Trophoblast cell (in vitro differentiated cells and primary cell): ENCODE measurements at regions not wholly inside any gene's neighbourhood (a gene's known extent, or its start where the extent isn't known, plus 50 kb on each side); places are given as distances from the start of the nearest gene placed in this dataset.

ENCODE experiments used
- DNase-seq, 2 donors: peaks; one replicate each; pipeline ENCODE4 v3.0.0-alpha.2; 2016
- H2AFZ ChIP-seq: 2 replicates; pipeline ENCODE4 v1.6.1; 2013; ENCODE audit warnings: low read length, moderate library complexity, mild to moderate bottlenecking; ENCODE audit not compliant: insufficient read depth, poor library complexity
- H2AK5ac ChIP-seq: 2 replicates; pipeline ENCODE4 v1.6.1; 2013; ENCODE audit warnings: mild to moderate bottlenecking, low read length
- H2BK120ac ChIP-seq: 2 replicates; pipeline ENCODE4 v1.6.1; 2013; ENCODE audit warnings: low read length, mild to moderate bottlenecking, moderate library complexity; ENCODE audit not compliant: insufficient read depth, poor library complexity
- H2BK12ac ChIP-seq: 2 replicates; pipeline ENCODE4 v1.6.1; 2013; ENCODE audit warnings: mild to moderate bottlenecking, low read length, moderate library complexity
- H2BK5ac ChIP-seq: 2 replicates; pipeline ENCODE4 v1.6.1; 2013; ENCODE audit warnings: low read length, low read depth, moderate library complexity, mild to moderate bottlenecking; ENCODE audit not compliant: poor library complexity
- H3K14ac ChIP-seq: 2 replicates; pipeline ENCODE4 v1.6.1; 2013; ENCODE audit warnings: mild to moderate bottlenecking, low read length
- H3K18ac ChIP-seq: 2 replicates; pipeline ENCODE4 v1.6.1; 2013; ENCODE audit warnings: mild to moderate bottlenecking, low read length
- H3K23ac ChIP-seq: 2 replicates; pipeline ENCODE4 v1.6.1; 2013; ENCODE audit warnings: low read length
- H3K27ac ChIP-seq: 2 replicates; pipeline ENCODE4 v1.5.1; 2013; ENCODE audit warnings: low read depth, mild to moderate bottlenecking, inconsistent platforms, low read length, moderate library complexity
- H3K27me3 ChIP-seq: 2 replicates; pipeline ENCODE4 v1.6.1; 2013; ENCODE audit warnings: inconsistent platforms, mild to moderate bottlenecking, low read length, moderate library complexity; ENCODE audit not compliant: insufficient read depth
- H3K36me3 ChIP-seq, 2 experiments: 1 replicate in 1 of 2; 2 replicates in 1 of 2; pipeline ENCODE4 v1.6.1; 2013; ENCODE audit warnings: low read length in 2 of 2, mild to moderate bottlenecking in 2 of 2, moderate library complexity in 1 of 2; ENCODE audit not compliant: insufficient read depth in 2 of 2, control insufficient read depth in 1 of 2
- H3K4ac ChIP-seq: 2 replicates; pipeline ENCODE4 v1.6.1; 2013; ENCODE audit warnings: low read depth, mild to moderate bottlenecking, low read length, moderate library complexity
- H3K4me1 ChIP-seq, 2 experiments: 1 replicate in 1 of 2; 2 replicates in 1 of 2; pipeline ENCODE4 v1.6.1; 2013; ENCODE audit warnings: low read length in 2 of 2, mild to moderate bottlenecking in 2 of 2, moderate library complexity in 1 of 2; ENCODE audit not compliant: insufficient read depth in 2 of 2, control insufficient read depth in 1 of 2
- H3K4me2 ChIP-seq: 2 replicates; pipeline ENCODE4 v1.6.1; 2013; ENCODE audit warnings: inconsistent platforms, mild to moderate bottlenecking, low read length, moderate library complexity
- H3K4me3 ChIP-seq: 2 replicates; pipeline ENCODE4 v1.5.1; 2013; ENCODE audit warnings: mild to moderate bottlenecking, low read depth, low read length, inconsistent platforms
- H3K79me1 ChIP-seq: one replicate; pipeline ENCODE4 v1.6.1; 2013; ENCODE audit warnings: low read length
- H3K79me2 ChIP-seq: 2 replicates; pipeline ENCODE4 v1.6.1; 2013; ENCODE audit warnings: low read length, mild to moderate bottlenecking; ENCODE audit not compliant: control insufficient read depth, insufficient read depth, poor library complexity
- H3K9ac ChIP-seq: 2 replicates; pipeline ENCODE4 v1.6.1; 2013; ENCODE audit warnings: mild to moderate bottlenecking, low read length
- H3K9me3 ChIP-seq: 2 replicates; pipeline ENCODE4 v1.6.1; 2013; ENCODE audit warnings: low read depth, mild to moderate bottlenecking, control low read depth, inconsistent platforms, low read length; ENCODE audit not compliant: insufficient read depth
- H4K12ac ChIP-seq: 2 replicates; pipeline ENCODE4 v1.6.1; 2013; ENCODE audit warnings: low read depth, mild to moderate bottlenecking, low read length, moderate library complexity
- H4K8ac ChIP-seq: 2 replicates; pipeline ENCODE4 v1.6.1; 2013; ENCODE audit warnings: low read depth, mild to moderate bottlenecking, low read length, moderate library complexity
- H4K91ac ChIP-seq: one replicate; pipeline ENCODE4 v1.6.1; 2013; ENCODE audit warnings: low read depth, mild to moderate bottlenecking, low read length, moderate library complexity
- WGBS: extraction: QIAGEN DNeasy Blood & Tissue Kit; methylation state at CpG from one replicate; pipeline ENCODE4 v1.1.7; 2013; ENCODE audit warnings: missing lambda C conversion rate; ENCODE audit not compliant: insufficient read length, insufficient coverage; ENCODE audit errors: extremely low coverage; 5-methylcytosine and 5-hydroxymethylcytosine counted together

DNA sequence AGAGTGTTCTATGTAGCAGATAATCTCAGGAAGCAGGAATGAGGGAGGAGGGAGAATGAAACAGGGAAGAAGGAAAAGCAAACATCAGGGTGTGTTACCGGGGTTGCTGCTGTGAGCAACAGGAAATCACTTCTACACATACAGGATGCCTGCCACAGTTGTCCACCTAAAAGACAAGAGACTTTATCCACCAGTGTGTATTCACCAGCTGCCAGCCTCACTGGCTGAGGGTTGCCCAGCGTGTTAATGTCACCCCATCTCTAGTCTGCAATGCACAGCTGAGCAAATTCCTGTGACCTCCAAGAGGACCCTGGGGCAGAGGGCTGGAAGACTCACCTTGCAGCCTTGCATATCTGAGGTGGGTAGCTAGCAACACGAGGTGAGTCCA is 183.7 kb downstream of the GPAM start:
- no peaks in the 10 kb centered on the region for H3K79me2 ChIP-seq
- H3K79me1 ChIP-seq = no peaks in the 10 kb centered on the region
- H2BK5ac ChIP-seq = no peak overlapping the region
- no peak overlapping the region for H3K23ac ChIP-seq
- H2BK120ac ChIP-seq = no peak overlapping the region
- no peak overlapping the region for H3K27ac ChIP-seq
- H4K8ac ChIP-seq = no peak overlapping the region
- no peak for DNase-seq
- no peak overlapping the region for H4K12ac ChIP-seq
- no peak overlapping the region for H2BK12ac ChIP-seq
- H2AK5ac ChIP-seq = no peak overlapping the region
- H3K36me3 ChIP-seq = no peaks in the 10 kb centered on the region
- no peaks in the 10 kb centered on the region for H3K27me3 ChIP-seq
- H3K9me3 ChIP-seq = no peaks in the 10 kb centered on the region
- no peak overlapping the region for H3K4ac ChIP-seq
- no peak overlapping the region for H2AFZ ChIP-seq
- H3K14ac ChIP-seq = no peak overlapping the region
- no peak overlapping the region for H3K4me2 ChIP-seq
- no peak overlapping the region for H4K91ac ChIP-seq
- no CpG with 5 or more reads among the region's 3 CpGs for WGBS
- no peaks in the 10 kb centered on the region for H3K4me1 ChIP-seq
- H3K4me3 ChIP-seq = no peak overlapping the region
- no peak overlapping the region for H3K18ac ChIP-seq
- H3K9ac ChIP-seq = no peak overlapping the region

DNA sequence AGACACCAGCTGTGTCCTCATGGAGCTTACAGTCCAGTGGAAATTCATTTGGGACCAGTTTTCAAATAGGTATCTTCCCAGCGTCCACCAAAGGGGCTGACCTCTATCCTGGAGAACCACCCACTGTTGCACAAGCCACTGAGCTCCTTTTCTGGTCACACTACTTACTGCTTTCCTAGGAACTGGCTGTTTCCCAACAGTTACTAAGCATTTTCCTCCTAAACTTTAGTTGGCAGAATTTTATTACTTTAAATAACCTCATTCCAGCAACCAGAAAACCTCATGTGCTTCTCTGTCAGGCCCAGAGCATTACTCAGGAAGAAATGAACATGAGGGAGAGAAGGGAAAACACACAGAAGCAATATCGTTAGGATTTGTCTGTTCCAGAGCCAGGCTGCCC is 183.1 kb downstream of the GPAM start:
- Histone ChIP-seq H4K91ac (no peak overlapping the region), H3K79me2 (no peaks in the 10 kb centered on the region), H3K14ac (no peak overlapping the region), H3K9ac (no peak overlapping the region), H3K4ac (no peak overlapping the region), H3K9me3 (no peaks in the 10 kb centered on the region), H3K4me1 (no peaks in the 10 kb centered on the region), H2AFZ (no peak overlapping the region), H3K36me3 (no peaks in the 10 kb centered on the region), H3K79me1 (no peaks in the 10 kb centered on the region), H2AK5ac (no peak overlapping the region), H3K4me2 (no peak overlapping the region), H3K23ac (no peak overlapping the region), H3K27ac (no peak overlapping the region), H4K8ac (no peak overlapping the region), H2BK5ac (no peak overlapping the region), H3K18ac (no peak overlapping the region), H2BK12ac (no peak overlapping the region), H3K4me3 (no peak overlapping the region), H3K27me3 (no peaks in the 10 kb centered on the region), H4K12ac (no peak overlapping the region), H2BK120ac (no peak overlapping the region)
- DNase-seq = peak; percentile 29 to 51
- no CpG with 5 or more reads among the region's 2 CpGs for WGBS

- no peak overlapping the region for H2BK5ac ChIP-seq
- no peaks in the 10 kb centered on the region for H3K4me1 ChIP-seq
- H3K4me2 ChIP-seq = no peak overlapping the region
- H3K23ac ChIP-seq = no peak overlapping the region
- no peak overlapping the region for H2BK12ac ChIP-seq
- no peak overlapping the region for H3K14ac ChIP-seq
- no peak overlapping the region for H4K8ac ChIP-seq
- H3K36me3 ChIP-seq = no peaks in the 10 kb centered on the region
- no peak overlapping the region for H2AFZ ChIP-seq
- H3K27me3 ChIP-seq = no peaks in the 10 kb centered on the region
- H3K9ac ChIP-seq = no peak overlapping the region
- no peak overlapping the region for H4K12ac ChIP-seq
- H3K18ac ChIP-seq = no peak overlapping the region
- no peak overlapping the region for H3K4ac ChIP-seq
- H3K79me2 ChIP-seq = no peaks in the 10 kb centered on the region
- H2BK120ac ChIP-seq = no peak overlapping the region
- no peaks in the 10 kb centered on the region for H3K79me1 ChIP-seq
- no CpG with 5 or more reads among the region's 3 CpGs for WGBS
- no peak for DNase-seq
- no peak overlapping the region for H2AK5ac ChIP-seq
- peaks cover 2% of the 10 kb centered on the region for H3K9me3 ChIP-seq
- H3K4me3 ChIP-seq = no peak overlapping the region
- no peak overlapping the region for H4K91ac ChIP-seq
- H3K27ac ChIP-seq = no peak overlapping the region
Observed at GRCh38 chr10:112002206-112002605, 181.4 kb downstream of the GPAM start.

DNA sequence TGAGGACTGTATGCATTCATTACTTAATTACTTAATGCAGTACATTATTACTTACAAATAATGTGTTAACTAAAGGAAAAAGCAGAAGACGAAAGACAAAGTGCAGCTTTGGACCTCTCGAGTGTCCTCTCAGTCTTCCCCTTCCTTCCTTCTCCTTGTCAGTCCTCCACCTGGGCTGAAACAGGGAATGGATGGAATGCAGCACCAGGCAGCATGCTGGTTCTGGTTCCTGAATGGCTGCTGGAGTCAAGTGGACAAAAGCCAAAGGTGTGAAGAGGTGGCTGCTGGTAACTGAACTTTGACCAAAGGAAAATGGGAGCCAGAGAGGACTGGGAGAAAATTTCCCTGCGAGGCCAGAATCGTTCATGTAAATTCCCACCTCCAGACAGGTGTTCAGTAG is 179.5 kb downstream of the GPAM start:
- no peak overlapping the region for H3K14ac ChIP-seq
- H4K8ac ChIP-seq = no peak overlapping the region
- no peaks in the 10 kb centered on the region for H3K36me3 ChIP-seq
- no peak overlapping the region for H3K4me3 ChIP-seq
- H2BK12ac ChIP-seq = no peak overlapping the region
- H3K4me1 ChIP-seq = no peaks in the 10 kb centered on the region
- no peaks in the 10 kb centered on the region for H3K79me2 ChIP-seq
- H3K4me2 ChIP-seq = no peak overlapping the region
- no peaks in the 10 kb centered on the region for H3K79me1 ChIP-seq
- no peak overlapping the region for H2AK5ac ChIP-seq
- H2BK120ac ChIP-seq = no peak overlapping the region
- H2AFZ ChIP-seq = no peak overlapping the region
- no peak overlapping the region for H4K12ac ChIP-seq
- no peak overlapping the region for H3K27ac ChIP-seq
- H4K91ac ChIP-seq = no peak overlapping the region
- H3K9me3 ChIP-seq = peaks cover 2% of the 10 kb centered on the region
- H3K27me3 ChIP-seq = no peaks in the 10 kb centered on the region
- H3K23ac ChIP-seq = no peak overlapping the region
- DNase-seq = peak in 1 of 2 donors; percentile 62
- no CpG with 5 or more reads among the region's 4 CpGs for WGBS
- H2BK5ac ChIP-seq = no peak overlapping the region
- no peak overlapping the region for H3K9ac ChIP-seq
- no peak overlapping the region for H3K18ac ChIP-seq
- H3K4ac ChIP-seq = no peak overlapping the region
